ENCODE measurements at regions not wholly inside any gene's neighbourhood (a gene's known extent, or its start where the extent isn't known, plus 50 kb on each side); places are given as distances from the start of the nearest gene placed in this dataset.

DNA sequence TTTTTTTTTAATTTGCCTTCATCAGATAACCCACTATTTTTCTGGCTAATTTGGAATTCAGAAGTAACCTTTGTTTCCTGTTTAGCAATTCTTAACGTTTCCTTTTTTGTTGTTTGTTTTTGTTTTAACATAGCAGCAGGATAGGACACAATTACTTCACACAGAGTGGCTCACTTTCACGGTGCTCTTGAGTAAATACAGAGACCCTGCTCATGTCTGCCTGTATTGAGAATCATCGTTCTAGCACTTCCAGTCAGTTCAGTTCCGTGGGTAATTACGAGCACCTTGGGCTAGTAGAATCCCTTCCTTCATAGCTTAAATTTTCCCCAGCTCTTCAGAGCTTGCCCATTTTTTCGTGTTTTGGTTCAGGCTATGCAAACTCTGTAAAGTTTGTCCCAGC lies 1225.4 kb upstream of the LRRTM1 start:
- DNase-seq (ENCODE audit: low spot score), result no peak
- intact Hi-C loops (cut with micrococcal nuclease; ENCODE audit: unreplicated experiment), result no loop called here
- CTCF ChIA-PET, result no interaction called here
- POLR2A ChIA-PET (ENCODE audit: low non-redundant PET), result no interaction called here
- Histone ChIP-seq H3K4me3 (ENCODE audit: low read depth, low read length, poor library complexity, severe bottlenecking) (no peak overlapping the region), H3K9me3 (ENCODE audit: low read depth, low read length, poor library complexity, severe bottlenecking) (peaks cover 39% of the 10 kb centered on the region), H3K4me1 (ENCODE audit: insufficient read depth, low read length, poor library complexity, severe bottlenecking) (no peaks in the 10 kb centered on the region), H3K36me3 (ENCODE audit: insufficient read depth, low read length, poor library complexity, severe bottlenecking) (no peaks in the 10 kb centered on the region), H3K27ac (ENCODE audit: low read depth, low read length, poor library complexity, severe bottlenecking) (no peak overlapping the region), H3K27me3 (replicated peaks; ENCODE audit: insufficient read depth, low read depth, low read length, poor library complexity) (no peaks in the 10 kb centered on the region)
- TF ChIP-seq EZH2 (IDR thresholded peaks at IDR 0.05; ENCODE audit: borderline replicate concordance, low read depth, low read length, poor library complexity, severe bottlenecking), result no peak
- no TSS peak for BruUV-seq (replicated peaks)

- POLR2A ChIA-PET (ENCODE audit: low non-redundant PET), result no interaction called here
- Histone ChIP-seq H3K36me3 (ENCODE audit: insufficient read depth, low read length, poor library complexity, severe bottlenecking) (no peaks in the 10 kb centered on the region), H3K9me3 (ENCODE audit: low read depth, low read length, poor library complexity, severe bottlenecking) (peaks cover 42% of the 10 kb centered on the region), H3K4me1 (ENCODE audit: insufficient read depth, low read length, poor library complexity, severe bottlenecking) (no peaks in the 10 kb centered on the region), H3K27ac (ENCODE audit: low read depth, low read length, poor library complexity, severe bottlenecking) (no peak overlapping the region), H3K4me3 (ENCODE audit: low read depth, low read length, poor library complexity, severe bottlenecking) (no peak overlapping the region), H3K27me3 (replicated peaks; ENCODE audit: insufficient read depth, low read depth, low read length, poor library complexity) (no peaks in the 10 kb centered on the region)
- no peak for DNase-seq (ENCODE audit: low spot score)
- no TSS peak for BruUV-seq (replicated peaks)
- intact Hi-C loops (cut with micrococcal nuclease; ENCODE audit: unreplicated experiment), result no loop called here
- TF ChIP-seq, protein P1, sequence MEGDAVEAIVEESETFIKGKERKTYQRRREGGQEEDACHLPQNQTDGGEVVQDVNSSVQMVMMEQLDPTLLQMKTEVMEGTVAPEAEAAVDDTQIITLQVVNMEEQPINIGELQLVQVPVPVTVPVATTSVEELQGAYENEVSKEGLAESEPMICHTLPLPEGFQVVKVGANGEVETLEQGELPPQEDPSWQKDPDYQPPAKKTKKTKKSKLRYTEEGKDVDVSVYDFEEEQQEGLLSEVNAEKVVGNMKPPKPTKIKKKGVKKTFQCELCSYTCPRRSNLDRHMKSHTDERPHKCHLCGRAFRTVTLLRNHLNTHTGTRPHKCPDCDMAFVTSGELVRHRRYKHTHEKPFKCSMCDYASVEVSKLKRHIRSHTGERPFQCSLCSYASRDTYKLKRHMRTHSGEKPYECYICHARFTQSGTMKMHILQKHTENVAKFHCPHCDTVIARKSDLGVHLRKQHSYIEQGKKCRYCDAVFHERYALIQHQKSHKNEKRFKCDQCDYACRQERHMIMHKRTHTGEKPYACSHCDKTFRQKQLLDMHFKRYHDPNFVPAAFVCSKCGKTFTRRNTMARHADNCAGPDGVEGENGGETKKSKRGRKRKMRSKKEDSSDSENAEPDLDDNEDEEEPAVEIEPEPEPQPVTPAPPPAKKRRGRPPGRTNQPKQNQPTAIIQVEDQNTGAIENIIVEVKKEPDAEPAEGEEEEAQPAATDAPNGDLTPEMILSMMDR (conservative IDR thresholded peaks at IDR 0.05; ENCODE audit: low read depth, low read length), result no peak
- TF ChIP-seq EZH2 (IDR thresholded peaks at IDR 0.05; ENCODE audit: borderline replicate concordance, low read depth, low read length, poor library complexity, severe bottlenecking), result no peak
- CTCF ChIA-PET, result no interaction called here
These were observed 1224.4 kb upstream of the LRRTM1 start for GRCh38 chr2:81528852-81529480.

GRCh38 chr2:81523344-81523743 lies 1218.8 kb upstream of the LRRTM1 start:
- H3K27ac ChIP-seq (ENCODE audit: low read depth, low read length, poor library complexity, severe bottlenecking), result no peak overlapping the region
- ChIA-PET POLR2A (ENCODE audit: low non-redundant PET) (no interaction called here), CTCF (no interaction called here)
- no peaks in the 10 kb centered on the region for H3K4me1 ChIP-seq (ENCODE audit: insufficient read depth, low read length, poor library complexity, severe bottlenecking)
- intact Hi-C loops (cut with micrococcal nuclease; ENCODE audit: unreplicated experiment), result no loop called here
- H3K36me3 ChIP-seq (ENCODE audit: insufficient read depth, low read length, poor library complexity, severe bottlenecking), result no peaks in the 10 kb centered on the region
- no TSS peak for BruUV-seq (replicated peaks)
- TF ChIP-seq, protein P1 (conservative IDR thresholded peaks at IDR 0.05; ENCODE audit: low read depth, low read length), result no peak
- no peak for TF ChIP-seq EZH2 (IDR thresholded peaks at IDR 0.05; ENCODE audit: borderline replicate concordance, low read depth, low read length, poor library complexity, severe bottlenecking)
- no peak for DNase-seq (ENCODE audit: low spot score)
- peaks cover 36% of the 10 kb centered on the region for H3K9me3 ChIP-seq (ENCODE audit: low read depth, low read length, poor library complexity, severe bottlenecking)
- H3K27me3 ChIP-seq (replicated peaks; ENCODE audit: insufficient read depth, low read depth, low read length, poor library complexity), result no peaks in the 10 kb centered on the region
- no peak overlapping the region for H3K4me3 ChIP-seq (ENCODE audit: low read depth, low read length, poor library complexity, severe bottlenecking)

- Histone ChIP-seq H3K27ac (ENCODE audit: low read depth, low read length, poor library complexity, severe bottlenecking) (no peak overlapping the region), H3K9me3 (ENCODE audit: low read depth, low read length, poor library complexity, severe bottlenecking) (peaks cover 19% of the 10 kb centered on the region), H3K4me3 (ENCODE audit: low read depth, low read length, poor library complexity, severe bottlenecking) (no peak overlapping the region), H3K4me1 (ENCODE audit: insufficient read depth, low read length, poor library complexity, severe bottlenecking) (no peaks in the 10 kb centered on the region), H3K36me3 (ENCODE audit: insufficient read depth, low read length, poor library complexity, severe bottlenecking) (no peaks in the 10 kb centered on the region), H3K27me3 (replicated peaks; ENCODE audit: insufficient read depth, low read depth, low read length, poor library complexity) (no peaks in the 10 kb centered on the region)
- TF ChIP-seq, protein P1 (conservative IDR thresholded peaks at IDR 0.05; ENCODE audit: low read depth, low read length), result no peak
- no peak for TF ChIP-seq EZH2 (IDR thresholded peaks at IDR 0.05; ENCODE audit: borderline replicate concordance, low read depth, low read length, poor library complexity, severe bottlenecking)
- ChIA-PET POLR2A (ENCODE audit: low non-redundant PET) (no interaction called here), CTCF (no interaction called here)
- intact Hi-C loops (cut with micrococcal nuclease; ENCODE audit: unreplicated experiment), result no loop called here
- BruUV-seq (replicated peaks), result no TSS peak
- no peak for DNase-seq (ENCODE audit: low spot score)
These were observed 1208.8 kb upstream of the LRRTM1 start for GRCh38 chr2:81513328-81513727.

Data from A673 (cell line).